ENCODE measurements at regions not wholly inside any gene's neighbourhood (a gene's known extent, or its start where the extent isn't known, plus 50 kb on each side); places are given as distances from the start of the nearest gene placed in this dataset.

DNA sequence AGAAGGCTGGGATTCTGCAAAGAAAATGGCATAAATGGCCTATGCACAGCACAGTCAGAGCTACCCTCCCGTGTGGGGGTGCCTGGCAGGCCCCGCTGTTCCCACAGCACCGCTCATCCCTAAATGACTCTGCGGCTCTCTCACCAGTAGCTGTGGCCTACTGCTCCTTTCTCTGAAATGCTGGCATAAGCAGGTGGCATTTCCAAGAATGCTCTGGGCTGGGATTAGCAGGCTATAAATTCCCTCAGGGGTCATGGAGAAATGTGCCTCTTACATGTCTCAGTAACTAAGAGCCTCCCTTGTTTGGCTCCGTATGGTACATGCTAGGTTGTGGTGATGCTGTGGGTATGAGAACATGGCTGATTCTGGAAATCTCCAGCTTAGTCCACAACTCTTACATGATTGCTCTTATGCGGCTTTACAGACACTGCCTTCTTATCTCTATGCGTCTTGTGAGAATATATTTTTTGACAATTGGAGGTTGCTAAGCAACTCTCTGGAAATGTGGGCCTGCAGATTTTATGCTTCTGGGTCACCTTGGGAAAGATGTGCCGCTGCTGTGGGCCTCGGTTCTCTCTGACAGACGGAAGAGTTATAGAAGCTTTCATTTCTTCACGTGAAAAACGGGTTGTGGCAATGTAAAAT is 80.3 kb upstream of the GATA6 start:
- no peak for TF ChIP-seq EZH2 (IDR thresholded peaks at IDR 0.05; ENCODE audit: low read length)
- TF ChIP-seq, protein P1, sequence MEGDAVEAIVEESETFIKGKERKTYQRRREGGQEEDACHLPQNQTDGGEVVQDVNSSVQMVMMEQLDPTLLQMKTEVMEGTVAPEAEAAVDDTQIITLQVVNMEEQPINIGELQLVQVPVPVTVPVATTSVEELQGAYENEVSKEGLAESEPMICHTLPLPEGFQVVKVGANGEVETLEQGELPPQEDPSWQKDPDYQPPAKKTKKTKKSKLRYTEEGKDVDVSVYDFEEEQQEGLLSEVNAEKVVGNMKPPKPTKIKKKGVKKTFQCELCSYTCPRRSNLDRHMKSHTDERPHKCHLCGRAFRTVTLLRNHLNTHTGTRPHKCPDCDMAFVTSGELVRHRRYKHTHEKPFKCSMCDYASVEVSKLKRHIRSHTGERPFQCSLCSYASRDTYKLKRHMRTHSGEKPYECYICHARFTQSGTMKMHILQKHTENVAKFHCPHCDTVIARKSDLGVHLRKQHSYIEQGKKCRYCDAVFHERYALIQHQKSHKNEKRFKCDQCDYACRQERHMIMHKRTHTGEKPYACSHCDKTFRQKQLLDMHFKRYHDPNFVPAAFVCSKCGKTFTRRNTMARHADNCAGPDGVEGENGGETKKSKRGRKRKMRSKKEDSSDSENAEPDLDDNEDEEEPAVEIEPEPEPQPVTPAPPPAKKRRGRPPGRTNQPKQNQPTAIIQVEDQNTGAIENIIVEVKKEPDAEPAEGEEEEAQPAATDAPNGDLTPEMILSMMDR (optimal IDR thresholded peaks at IDR 0.05 in 1 of 3, IDR thresholded peaks at IDR 0.05 in 1 of 3, conservative IDR thresholded peaks at IDR 0.05 in 1 of 3; ENCODE audit: extremely low read depth in 1 of 3, insufficient read depth in 2 of 3, low read length in 3 of 3) = no peak

Data from keratinocyte (primary cell).